CD14-positive monocyte (primary cell): ENCODE measurements at regions not wholly inside any gene's neighbourhood (a gene's known extent, or its start where the extent isn't known, plus 50 kb on each side); places are given as distances from the start of the nearest gene placed in this dataset.

Experiments
- DNase-seq, 3 donors: peaks; one replicate each; pipeline ENCODE4 v3.0.0-alpha.2; 2011 to 2022
- H2AFZ ChIP-seq: 2 replicates; pipeline ENCODE4 v1.6.0; 2012; ENCODE audit warnings: mild to moderate bottlenecking, low read depth, low read length, inconsistent platforms; ENCODE audit not compliant: insufficient read depth, poor library complexity, severe bottlenecking
- H3K27ac ChIP-seq, 2 donors: 1 replicate in 1 of 2; 2 replicates in 1 of 2; pipeline ENCODE4 v1.5.1; 2012 to 2013; ENCODE audit warnings: low read length in 2 of 2, control low read depth in 1 of 2, inconsistent platforms in 1 of 2, low read depth in 1 of 2, mild to moderate bottlenecking in 1 of 2
- H3K27me3 ChIP-seq, 2 donors: one replicate each; pipeline versions ENCODE4 v1.6.0 to v1.6.1; 2011 to 2013; ENCODE audit warnings: low read length in 2 of 2; ENCODE audit not compliant: control insufficient read depth in 2 of 2, insufficient read depth in 2 of 2
- H3K36me3 ChIP-seq, 2 donors: replicated peaks in 1 of 2; 1 replicate in 1 of 2; 2 replicates in 1 of 2; pipeline versions ENCODE4 v1.5.1 to v1.6.1; 2012 to 2013; ENCODE audit warnings: low read length in 2 of 2, control low read depth in 1 of 2, inconsistent platforms in 1 of 2, mild to moderate bottlenecking in 1 of 2; ENCODE audit not compliant: insufficient read depth in 2 of 2, control insufficient read depth in 1 of 2
- H3K4me1 ChIP-seq, 2 donors: 1 replicate in 1 of 2; 2 replicates in 1 of 2; pipeline versions ENCODE4 v1.5.1 to v1.6.1; 2012 to 2013; ENCODE audit warnings: low read length in 2 of 2, control low read depth in 1 of 2, inconsistent platforms in 1 of 2, mild to moderate bottlenecking in 1 of 2, moderate library complexity in 1 of 2; ENCODE audit not compliant: insufficient read depth in 2 of 2, control insufficient read depth in 1 of 2
- H3K4me2 ChIP-seq: replicated peaks from 2 replicates; pipeline ENCODE3; 2012; ENCODE audit warnings: low read length, moderate library complexity, mild to moderate bottlenecking; ENCODE audit not compliant: poor library complexity, severe bottlenecking; ENCODE audit errors: extremely low read depth
- H3K4me3 ChIP-seq, 3 experiments: fragments of 200-600 bp in 1 of 3; sonication (generic) in 1 of 3; replicated peaks in 1 of 3; 1 replicate in 2 of 3; 2 replicates in 1 of 3; pipeline ENCODE4 v1.5.1; 2011 to 2013; ENCODE audit warnings: low read length in 3 of 3, mild to moderate bottlenecking in 3 of 3, control low read depth in 2 of 3, low read depth in 2 of 3, inconsistent platforms in 1 of 3, moderate library complexity in 1 of 3
- H3K79me2 ChIP-seq: 2 replicates; pipeline ENCODE4 v1.6.0; 2012; ENCODE audit warnings: mild to moderate bottlenecking, control low read depth, inconsistent platforms, low read length, moderate library complexity; ENCODE audit not compliant: insufficient read depth
- H3K9ac ChIP-seq: 2 replicates; pipeline ENCODE4 v1.6.0; 2017; ENCODE audit warnings: low read length, mild to moderate bottlenecking; ENCODE audit not compliant: insufficient read depth, poor library complexity, severe bottlenecking
- H3K9me3 ChIP-seq, 2 donors: replicated peaks in 1 of 2; 1 replicate in 1 of 2; 2 replicates in 1 of 2; pipeline versions ENCODE4 v1.5.1 to v1.6.1; 2012 to 2013; ENCODE audit warnings: low read length in 2 of 2, control low read depth in 1 of 2; ENCODE audit not compliant: control insufficient read depth in 1 of 2, insufficient read depth in 1 of 2
- H4K20me1 ChIP-seq: 2 replicates; pipeline ENCODE4 v1.6.0; 2012; ENCODE audit warnings: mild to moderate bottlenecking, low read length, control low read depth, moderate library complexity; ENCODE audit not compliant: insufficient read depth
- H3K27ac Mint-ChIP-seq, 7 donors: one replicate each; pipeline ENCODE4 v1.8.0; 2020; ENCODE audit warnings: mild to moderate bottlenecking in 7 of 7, mixed read lengths in 7 of 7, moderate library complexity in 6 of 7, inconsistent platforms in 2 of 7
- H3K27me3 Mint-ChIP-seq, 3 donors: one replicate each; pipeline ENCODE4 v1.8.0; 2021 to 2022; ENCODE audit warnings: low read depth in 3 of 3, mild to moderate bottlenecking in 3 of 3, mixed read lengths in 3 of 3, moderate library complexity in 3 of 3, inconsistent platforms in 1 of 3
- H3K36me3 Mint-ChIP-seq, 2 donors: one replicate each; pipeline ENCODE4 v1.8.0; 2020; ENCODE audit warnings: mixed read lengths in 2 of 2, inconsistent platforms in 1 of 2, mild to moderate bottlenecking in 1 of 2
- H3K4me1 Mint-ChIP-seq: one replicate; pipeline ENCODE4 v1.8.0; 2020; ENCODE audit warnings: mild to moderate bottlenecking, mixed read lengths
- H3K4me3 Mint-ChIP-seq, 2 donors: one replicate each; pipeline ENCODE4 v1.8.0; 2020; ENCODE audit warnings: mild to moderate bottlenecking in 2 of 2, mixed read lengths in 2 of 2, moderate library complexity in 1 of 2
- H3K9me3 Mint-ChIP-seq, 7 donors: one replicate each; pipeline ENCODE4 v1.8.0; 2020 to 2022; ENCODE audit warnings: mixed read lengths in 7 of 7, mild to moderate bottlenecking in 6 of 7, moderate library complexity in 6 of 7, inconsistent platforms in 2 of 7
- CTCF ChIP-seq: fragments of 200-600 bp; IDR thresholded peaks from one replicate; pipeline ENCODE4 v1.8.0; 2022; ENCODE audit warnings: antibody characterized with exemption, mild to moderate bottlenecking
- WGBS: methylation state at CpG from one replicate; pipeline ENCODE4 v1.1.5; 2013; ENCODE audit warnings: missing lambda C conversion rate; ENCODE audit not compliant: insufficient coverage; 5-methylcytosine and 5-hydroxymethylcytosine counted together
- intact Hi-C, 2 donors: fragments of 100-400 bp; cut with micrococcal nuclease; formaldehyde crosslinking; loops; one replicate each; pipeline versions ENCODE4 v1.15.0 to v1.15.1; 2023

GRCh38 chr4:79057772-79058171 is 118.5 kb upstream of the PAQR3 start:
- no peak for DNase-seq
- TF ChIP-seq CTCF: no peak
- intact Hi-C loops: no loop called here
- Histone ChIP-seq H3K27me3 (no peaks in the 10 kb centered on the region), H3K79me2 (no peaks in the 10 kb centered on the region), H3K4me2 (no peak overlapping the region), H3K9ac (no peak overlapping the region), H2AFZ (no peak overlapping the region), H3K36me3 (no peaks in the 10 kb centered on the region), H4K20me1 (no peaks in the 10 kb centered on the region), H3K27ac (no peak overlapping the region), H3K4me3 (no peak overlapping the region), H3K4me1 (no peaks in the 10 kb centered on the region), H3K9me3 (no peaks in the 10 kb centered on the region)
- peaks cover 0 to 2% (median 0%) of the 10 kb centered on the region in 7 donors for H3K9me3 Mint-ChIP-seq
- H3K4me1 Mint-ChIP-seq: no peaks in the 10 kb centered on the region
- WGBS: no CpG with 5 or more reads among the region's 2 CpGs
- no peak overlapping the region for H3K4me3 Mint-ChIP-seq
- H3K27me3 Mint-ChIP-seq: no peaks in the 10 kb centered on the region
- H3K27ac Mint-ChIP-seq: no peak overlapping the region
- no peaks in the 10 kb centered on the region for H3K36me3 Mint-ChIP-seq

GRCh38 chr4:79053754-79054153 is 114.5 kb upstream of the PAQR3 start:
- Mint-ChIP-seq H3K36me3 (no peaks in the 10 kb centered on the region), H3K9me3 (no peaks in the 10 kb centered on the region), H3K4me1 (no peaks in the 10 kb centered on the region), H3K27me3 (peaks cover 0 to 2% (median 0%) of the 10 kb centered on the region in 3 donors), H3K27ac (no peak overlapping the region), H3K4me3 (no peak overlapping the region)
- H3K27ac ChIP-seq: no peak overlapping the region
- no peak overlapping the region for H3K4me3 ChIP-seq
- no peaks in the 10 kb centered on the region for H3K79me2 ChIP-seq
- no peak for TF ChIP-seq CTCF
- DNase-seq: no peak
- intact Hi-C loops: no loop called here
- H3K36me3 ChIP-seq: no peaks in the 10 kb centered on the region
- no peaks in the 10 kb centered on the region for H4K20me1 ChIP-seq
- H3K4me1 ChIP-seq: no peaks in the 10 kb centered on the region
- no peak overlapping the region for H3K4me2 ChIP-seq
- no peak overlapping the region for H3K9ac ChIP-seq
- no peaks in the 10 kb centered on the region for H3K9me3 ChIP-seq
- no peaks in the 10 kb centered on the region for H3K27me3 ChIP-seq
- no peak overlapping the region for H2AFZ ChIP-seq
